HepG2 (cell line): ENCODE measurements at regions not wholly inside any gene's neighbourhood (a gene's known extent, or its start where the extent isn't known, plus 50 kb on each side); places are given as distances from the start of the nearest gene placed in this dataset.

Source experiments
- ATAC-seq: fragments of 200-7000 bp; cut with Tn5 transposase; 3 replicates; pipeline ENCODE4 v1.9.1; 2020; ENCODE audit warnings: mild to moderate bottlenecking, moderate library complexity
- BruUV-seq: library from RNA; stranded (reverse); fragments of 400-500 nt; replicated peaks from 2 replicates; lab custom pipeline; 2021; lab: Mats Ljungman, UMichigan
- CTCF ChIA-PET: fragments of 300-600 bp; formaldehyde crosslinking; extraction: SDS; loops from one replicate; lab custom pipeline; 2021; ENCODE audit warnings: low total read pairs, inconsistent platforms, low intra/inter-chr PET ratio; lab: Yijun Ruan, JAX
- POLR2A ChIA-PET: fragments of 350-600 bp; sonication (Branson Sonifier 250); formaldehyde crosslinking; loops from one replicate; lab custom pipeline; 2020; ENCODE audit warnings: antibody characterized with exemption, inconsistent platforms; lab: Yijun Ruan, JAX
- DNase-seq: peaks from one replicate; pipeline ENCODE4 v3.0.0-alpha.2; 2015; ENCODE audit warnings: low spot score
- FAIRE-seq: peaks from 3 replicates; lab custom pipeline; 2011; peaks lifted over from hg19 to GRCh38; lab: Jason Lieb, UNC
- H2AFZ ChIP-seq: one replicate; pipeline ENCODE4 v1.6.1; 2011; ENCODE audit warnings: low read length, inconsistent platforms
- H3K27ac ChIP-seq: fragments of 300-600 bp; 3 replicates; pipeline ENCODE4 v1.8.0; 2011; ENCODE audit warnings: mixed run types, mild to moderate bottlenecking, mixed read lengths, low read length, inconsistent platforms; ENCODE audit not compliant: insufficient read depth; ENCODE audit errors: extremely low read length
- H3K27me3 ChIP-seq, 2 experiments: fragments of 200-600 bp in 1 of 2; 2 replicates in 1 of 2; 3 replicates in 1 of 2; pipeline versions ENCODE4 v1.6.0 to v1.8.0; 2011; ENCODE audit warnings: low read length in 2 of 2, mild to moderate bottlenecking in 2 of 2, moderate library complexity in 2 of 2, inconsistent platforms in 1 of 2; ENCODE audit not compliant: insufficient read depth in 2 of 2, control insufficient read depth in 1 of 2
- H3K36me3 ChIP-seq, 2 experiments: fragments of 200-600 bp in 1 of 2; replicated peaks in 1 of 2; 2 replicates in 1 of 2; 3 replicates in 1 of 2; pipeline versions ENCODE4 v1.5.1 to v1.8.0; 2011; ENCODE audit warnings: low read length in 2 of 2, inconsistent platforms in 1 of 2; ENCODE audit not compliant: insufficient read depth in 2 of 2, control insufficient read depth in 1 of 2
- H3K4me1 ChIP-seq: 2 replicates; pipeline ENCODE4 v1.5.1; 2012; ENCODE audit warnings: low read length, inconsistent platforms; ENCODE audit not compliant: insufficient read depth
- H3K4me2 ChIP-seq: 2 replicates; pipeline ENCODE4 v1.6.0; 2011; ENCODE audit warnings: low read depth, low read length, inconsistent platforms
- H3K4me3 ChIP-seq, 3 experiments: fragments of 200-600 bp in 1 of 3; sonication (generic), shearing (Covaris generic) in 1 of 3; replicated peaks in 1 of 3; 2 replicates each; pipeline ENCODE4 v1.5.1; 2011 to 2016; ENCODE audit warnings: low read length in 3 of 3, inconsistent platforms in 2 of 3, low read depth in 2 of 3, mild to moderate bottlenecking in 2 of 3, control low read depth in 1 of 3, mixed read lengths in 1 of 3; ENCODE audit not compliant: insufficient read depth in 1 of 3
- H3K79me2 ChIP-seq: one replicate; pipeline ENCODE4 v1.6.1; 2011; ENCODE audit warnings: low read length, inconsistent platforms; ENCODE audit not compliant: insufficient read depth
- H3K9ac ChIP-seq: 2 replicates; pipeline ENCODE4 v1.6.0; 2011; ENCODE audit warnings: mild to moderate bottlenecking, low read depth, low read length, inconsistent platforms; ENCODE audit not compliant: insufficient read depth
- H3K9me3 ChIP-seq: 2 replicates; pipeline ENCODE4 v1.5.1; 2012; ENCODE audit warnings: mild to moderate bottlenecking, low read length
- H4K20me1 ChIP-seq: 2 replicates; pipeline ENCODE4 v1.6.0; 2011; ENCODE audit warnings: inconsistent platforms, mild to moderate bottlenecking, low read length, moderate library complexity; ENCODE audit not compliant: insufficient read depth
- ATRX ChIP-seq: sonication (generic); formaldehyde crosslinking; IDR thresholded peaks from 2 replicates; pipeline ENCODE4 v1.4.0; 2020; ENCODE audit warnings: missing genetic modification reagents, borderline replicate concordance
- HIVEP1 ChIP-seq: sonication (generic); formaldehyde crosslinking; IDR thresholded peaks from 2 replicates; pipeline ENCODE4 v1.4.0; 2020; ENCODE audit warnings: mild to moderate bottlenecking, missing genetic modification reagents
- NR2F1 ChIP-seq, 2 experiments: fragments of 450-650 bp in 1 of 2; formaldehyde crosslinking in 1 of 2; IDR thresholded peaks; 2 replicates each; pipeline versions ENCODE4 v1.5.0 to v1.6.1; 2016 to 2020; ENCODE audit warnings: mild to moderate bottlenecking in 1 of 2, missing compliant biosample characterization in 1 of 2, missing genetic modification reagents in 1 of 2, moderate library complexity in 1 of 2
- PTBP1 ChIP-seq: fragments of 200-400 bp; formaldehyde crosslinking; IDR thresholded peaks from 2 replicates; pipeline ENCODE4 v1.6.1; 2018; ENCODE audit warnings: low read length, low read depth; ENCODE audit not compliant: poor library complexity, severe bottlenecking
- SAFB2 ChIP-seq: sonication (generic); formaldehyde crosslinking; IDR thresholded peaks from 2 replicates; pipeline ENCODE4 v1.5.1; 2020; ENCODE audit warnings: missing genetic modification reagents, low read depth, mild to moderate bottlenecking, borderline replicate concordance
- SCMH1 ChIP-seq: sonication (generic); formaldehyde crosslinking; IDR thresholded peaks from 2 replicates; pipeline ENCODE4 v1.9.0; 2021; ENCODE audit warnings: missing genetic modification reagents, mild to moderate bottlenecking, borderline replicate concordance
- TGIF2 ChIP-seq: IDR thresholded peaks from 2 replicates; pipeline ENCODE4 v1.6.1; 2016; ENCODE audit warnings: control low read depth, missing compliant biosample characterization
- ZBTB7A ChIP-seq: sonication (generic); formaldehyde crosslinking; IDR thresholded peaks from 2 replicates; pipeline ENCODE4 v1.8.0; 2022; ENCODE audit warnings: mild to moderate bottlenecking, missing genetic modification reagents
- ZC3H4 ChIP-seq: sonication (generic); formaldehyde crosslinking; IDR thresholded peaks from 2 replicates; pipeline ENCODE4 v1.4.0; 2020; ENCODE audit warnings: missing genetic modification reagents, borderline replicate concordance
- ZFP37 ChIP-seq: sonication (generic); formaldehyde crosslinking; IDR thresholded peaks from 2 replicates; pipeline ENCODE4 v1.4.0; 2020; ENCODE audit warnings: missing genetic modification reagents, borderline replicate concordance
- ZNF567 ChIP-seq: sonication (generic); formaldehyde crosslinking; IDR thresholded peaks from 2 replicates; pipeline ENCODE4 v1.8.1; 2023; ENCODE audit warnings: mild to moderate bottlenecking, missing genetic modification reagents, borderline replicate concordance
- ZNF772 ChIP-seq: sonication (generic); formaldehyde crosslinking; IDR thresholded peaks from 2 replicates; pipeline ENCODE4 v1.5.0; 2020; ENCODE audit warnings: mild to moderate bottlenecking, missing genetic modification reagents
- WGBS: methylation state at CpG from one replicate; pipeline ENCODE4 v1.1.6; 2017; ENCODE audit warnings: low lambda C conversion rate; 5-methylcytosine and 5-hydroxymethylcytosine counted together
- in situ Hi-C: cut with HindIII; loops from 2 replicates; pipeline ENCODE4 v1.10.0; 2017; ENCODE audit warnings: low pct_unique_long_range_greater_than_20kb; ENCODE audit not compliant: extremely low pct_ligation_motif_present
- intact Hi-C: fragments of 100-400 bp; cut with micrococcal nuclease; formaldehyde crosslinking; loops from one replicate; pipeline ENCODE4 v1.10.0; 2022; ENCODE audit not compliant: unreplicated experiment
- TF ChIP-seq, protein P1 (sequence below), 2 experiments: fragments of 450-650 bp in 1 of 2; sonication (generic) in 1 of 2; formaldehyde crosslinking; IDR thresholded peaks; 2 replicates each; pipeline versions ENCODE4 v1.5.0 to v1.8.0; 2020 to 2022; ENCODE audit warnings: mild to moderate bottlenecking in 1 of 2, missing genetic modification reagents in 1 of 2
- TF ChIP-seq, protein P2 (sequence below): sonication (generic); formaldehyde crosslinking; IDR thresholded peaks from 2 replicates; pipeline ENCODE4 v1.4.0; 2020; ENCODE audit warnings: missing genetic modification reagents
- TF ChIP-seq, protein P3 (sequence below): sonication (generic); formaldehyde crosslinking; IDR thresholded peaks from 2 replicates; pipeline ENCODE4 v1.8.1; 2023; ENCODE audit warnings: mild to moderate bottlenecking, missing genetic modification reagents
- TF ChIP-seq, protein P4 (sequence below): sonication (generic); formaldehyde crosslinking; IDR thresholded peaks from 2 replicates; pipeline ENCODE4 v1.4.0; 2020; ENCODE audit warnings: missing genetic modification reagents

DNA sequence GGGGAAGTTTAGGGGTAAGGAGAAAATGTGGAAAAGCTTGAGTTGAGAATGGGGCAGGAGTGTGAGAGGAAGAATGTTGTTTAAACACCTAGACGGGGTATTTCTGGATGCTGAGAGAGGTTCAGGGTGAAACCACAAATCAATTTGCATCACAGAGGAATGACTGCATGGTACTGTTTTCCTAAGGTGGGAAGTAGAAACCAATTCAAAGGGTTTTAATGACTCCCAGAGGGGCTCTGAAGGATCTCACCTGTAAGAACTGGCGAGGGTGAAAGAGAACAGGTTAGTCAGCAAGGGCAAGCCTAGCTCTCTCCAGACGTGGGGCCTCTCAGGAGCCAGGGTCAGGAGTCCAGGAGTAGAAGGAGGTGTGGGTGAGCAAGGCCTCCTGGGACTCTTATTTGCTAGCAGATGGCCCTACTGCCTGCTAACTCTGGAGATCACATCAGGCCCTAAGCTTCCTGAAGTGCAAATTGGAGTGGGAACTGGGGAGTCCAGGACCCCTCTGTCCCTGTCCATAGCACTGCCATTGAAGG is 133.0 kb upstream of the CELF4 start (continued):
- TF ChIP-seq, protein P1, sequence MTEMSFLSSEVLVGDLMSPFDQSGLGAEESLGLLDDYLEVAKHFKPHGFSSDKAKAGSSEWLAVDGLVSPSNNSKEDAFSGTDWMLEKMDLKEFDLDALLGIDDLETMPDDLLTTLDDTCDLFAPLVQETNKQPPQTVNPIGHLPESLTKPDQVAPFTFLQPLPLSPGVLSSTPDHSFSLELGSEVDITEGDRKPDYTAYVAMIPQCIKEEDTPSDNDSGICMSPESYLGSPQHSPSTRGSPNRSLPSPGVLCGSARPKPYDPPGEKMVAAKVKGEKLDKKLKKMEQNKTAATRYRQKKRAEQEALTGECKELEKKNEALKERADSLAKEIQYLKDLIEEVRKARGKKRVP (CRISPR knock-in tag; IDR thresholded peaks at IDR 0.05): no peak

DNA sequence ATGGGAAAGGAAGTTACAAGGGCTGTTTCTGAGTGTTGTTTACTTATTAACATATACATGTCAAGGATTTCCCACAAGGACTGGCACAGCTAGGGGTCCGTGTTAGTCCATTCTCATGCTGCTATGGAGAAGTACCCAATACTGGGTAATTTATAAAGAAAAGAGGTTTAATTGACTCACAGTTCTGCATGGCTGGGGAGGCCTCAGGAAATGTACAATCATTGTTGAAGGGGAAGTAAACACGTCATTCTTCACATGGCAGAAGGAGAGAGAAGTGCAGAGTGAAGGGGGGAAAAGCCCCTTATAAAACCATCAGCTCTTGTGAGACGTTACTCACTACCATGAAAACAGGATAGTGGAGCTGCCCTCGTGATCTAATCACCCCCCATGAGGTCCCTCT is 128.9 kb upstream of the CELF4 start:
- no peaks in the 10 kb centered on the region for H3K36me3 ChIP-seq
- intact Hi-C loops: no loop called here
- in situ Hi-C loops: no loop called here
- BruUV-seq: no TSS peak
- WGBS: 0% methylated on average over 4 of the region's 4 CpGs
- ChIA-PET POLR2A (no interaction called here), CTCF (no interaction called here)
- ATAC-seq (no peak), DNase-seq (no peak), FAIRE-seq (no peak)
- no peaks in the 10 kb centered on the region for H4K20me1 ChIP-seq
- H3K4me1 ChIP-seq: no peaks in the 10 kb centered on the region
- H3K79me2 ChIP-seq: no peaks in the 10 kb centered on the region
- no peaks in the 10 kb centered on the region for H3K9me3 ChIP-seq
- H3K4me3 ChIP-seq: no peak overlapping the region
- H2AFZ ChIP-seq: no peak overlapping the region
- H3K27me3 ChIP-seq: peaks cover 0 to 4% of the 10 kb centered on the region in 2 experiments; a peak in 1 of 5 replicates
- no peak overlapping the region for H3K27ac ChIP-seq
- no peak overlapping the region for H3K9ac ChIP-seq
- no peak overlapping the region for H3K4me2 ChIP-seq
- no peak for TF ChIP-seq PTBP1
- no peak for TF ChIP-seq SAFB2 (CRISPR knock-in tag)
- TF ChIP-seq, protein P2, sequence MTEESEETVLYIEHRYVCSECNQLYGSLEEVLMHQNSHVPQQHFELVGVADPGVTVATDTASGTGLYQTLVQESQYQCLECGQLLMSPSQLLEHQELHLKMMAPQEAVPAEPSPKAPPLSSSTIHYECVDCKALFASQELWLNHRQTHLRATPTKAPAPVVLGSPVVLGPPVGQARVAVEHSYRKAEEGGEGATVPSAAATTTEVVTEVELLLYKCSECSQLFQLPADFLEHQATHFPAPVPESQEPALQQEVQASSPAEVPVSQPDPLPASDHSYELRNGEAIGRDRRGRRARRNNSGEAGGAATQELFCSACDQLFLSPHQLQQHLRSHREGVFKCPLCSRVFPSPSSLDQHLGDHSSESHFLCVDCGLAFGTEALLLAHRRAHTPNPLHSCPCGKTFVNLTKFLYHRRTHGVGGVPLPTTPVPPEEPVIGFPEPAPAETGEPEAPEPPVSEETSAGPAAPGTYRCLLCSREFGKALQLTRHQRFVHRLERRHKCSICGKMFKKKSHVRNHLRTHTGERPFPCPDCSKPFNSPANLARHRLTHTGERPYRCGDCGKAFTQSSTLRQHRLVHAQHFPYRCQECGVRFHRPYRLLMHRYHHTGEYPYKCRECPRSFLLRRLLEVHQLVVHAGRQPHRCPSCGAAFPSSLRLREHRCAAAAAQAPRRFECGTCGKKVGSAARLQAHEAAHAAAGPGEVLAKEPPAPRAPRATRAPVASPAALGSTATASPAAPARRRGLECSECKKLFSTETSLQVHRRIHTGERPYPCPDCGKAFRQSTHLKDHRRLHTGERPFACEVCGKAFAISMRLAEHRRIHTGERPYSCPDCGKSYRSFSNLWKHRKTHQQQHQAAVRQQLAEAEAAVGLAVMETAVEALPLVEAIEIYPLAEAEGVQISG (CRISPR knock-in tag): no peak
- no peak for TF ChIP-seq ZNF772
- TF ChIP-seq ZFP37 (CRISPR knock-in tag): no peak
- no peak for TF ChIP-seq HIVEP1 (CRISPR knock-in tag)
- no peak for TF ChIP-seq ATRX (CRISPR knock-in tag)
- TF ChIP-seq, protein P3, sequence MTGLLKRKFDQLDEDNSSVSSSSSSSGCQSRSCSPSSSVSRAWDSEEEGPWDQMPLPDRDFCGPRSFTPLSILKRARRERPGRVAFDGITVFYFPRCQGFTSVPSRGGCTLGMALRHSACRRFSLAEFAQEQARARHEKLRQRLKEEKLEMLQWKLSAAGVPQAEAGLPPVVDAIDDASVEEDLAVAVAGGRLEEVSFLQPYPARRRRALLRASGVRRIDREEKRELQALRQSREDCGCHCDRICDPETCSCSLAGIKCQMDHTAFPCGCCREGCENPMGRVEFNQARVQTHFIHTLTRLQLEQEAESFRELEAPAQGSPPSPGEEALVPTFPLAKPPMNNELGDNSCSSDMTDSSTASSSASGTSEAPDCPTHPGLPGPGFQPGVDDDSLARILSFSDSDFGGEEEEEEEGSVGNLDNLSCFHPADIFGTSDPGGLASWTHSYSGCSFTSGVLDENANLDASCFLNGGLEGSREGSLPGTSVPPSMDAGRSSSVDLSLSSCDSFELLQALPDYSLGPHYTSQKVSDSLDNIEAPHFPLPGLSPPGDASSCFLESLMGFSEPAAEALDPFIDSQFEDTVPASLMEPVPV (CRISPR knock-in tag): no peak
- TF ChIP-seq SCMH1 (CRISPR knock-in tag): no peak
- TF ChIP-seq, protein P4, sequence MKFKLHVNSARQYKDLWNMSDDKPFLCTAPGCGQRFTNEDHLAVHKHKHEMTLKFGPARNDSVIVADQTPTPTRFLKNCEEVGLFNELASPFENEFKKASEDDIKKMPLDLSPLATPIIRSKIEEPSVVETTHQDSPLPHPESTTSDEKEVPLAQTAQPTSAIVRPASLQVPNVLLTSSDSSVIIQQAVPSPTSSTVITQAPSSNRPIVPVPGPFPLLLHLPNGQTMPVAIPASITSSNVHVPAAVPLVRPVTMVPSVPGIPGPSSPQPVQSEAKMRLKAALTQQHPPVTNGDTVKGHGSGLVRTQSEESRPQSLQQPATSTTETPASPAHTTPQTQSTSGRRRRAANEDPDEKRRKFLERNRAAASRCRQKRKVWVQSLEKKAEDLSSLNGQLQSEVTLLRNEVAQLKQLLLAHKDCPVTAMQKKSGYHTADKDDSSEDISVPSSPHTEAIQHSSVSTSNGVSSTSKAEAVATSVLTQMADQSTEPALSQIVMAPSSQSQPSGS (CRISPR knock-in tag): no peak
- TF ChIP-seq ZNF567: no peak
- TF ChIP-seq ZC3H4: no peak
- TF ChIP-seq TGIF2 (CRISPR knock-in tag): no peak
- no peak for TF ChIP-seq NR2F1 (CRISPR knock-in tag; IDR thresholded peaks at IDR 0.05)
- TF ChIP-seq ZBTB7A (CRISPR knock-in tag): no peak
